ENCODE measurements at regions not wholly inside any gene's neighbourhood (a gene's known extent, or its start where the extent isn't known, plus 50 kb on each side); places are given as distances from the start of the nearest gene placed in this dataset.

DNA sequence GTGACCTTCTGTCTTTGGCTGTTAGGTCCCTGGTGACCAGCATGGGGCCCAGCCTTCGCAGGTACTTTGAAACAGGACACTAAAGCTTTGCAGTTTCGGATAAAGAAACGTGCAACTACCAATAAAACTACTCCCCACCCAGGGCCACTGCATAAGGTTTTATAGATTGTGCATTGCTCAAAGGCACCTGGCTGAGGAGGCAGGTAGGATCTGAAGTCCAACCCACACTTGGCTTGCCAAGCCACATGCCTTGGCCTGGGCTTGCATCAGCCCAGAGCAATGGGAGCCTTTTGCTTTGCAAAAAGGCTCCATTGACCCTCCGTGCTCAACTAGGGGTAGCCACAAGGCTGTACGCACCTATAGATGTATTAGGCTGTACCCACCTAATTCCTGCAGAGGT is 84.4 kb upstream of the SYT6 start:
- POLR2A ChIA-PET = no interaction called here
- peaks cover 2% of the 10 kb centered on the region; the same call in 1 of the 2 replicates for H3K27me3 ChIP-seq (ENCODE audit: control insufficient read depth, insufficient read depth, low read length)
- DNase-seq (ENCODE audit: low read depth) = no peak
- no peaks in the 10 kb centered on the region for H3K36me3 ChIP-seq (ENCODE audit: control insufficient read depth, insufficient read depth, low read length)
- TF ChIP-seq, protein P1, sequence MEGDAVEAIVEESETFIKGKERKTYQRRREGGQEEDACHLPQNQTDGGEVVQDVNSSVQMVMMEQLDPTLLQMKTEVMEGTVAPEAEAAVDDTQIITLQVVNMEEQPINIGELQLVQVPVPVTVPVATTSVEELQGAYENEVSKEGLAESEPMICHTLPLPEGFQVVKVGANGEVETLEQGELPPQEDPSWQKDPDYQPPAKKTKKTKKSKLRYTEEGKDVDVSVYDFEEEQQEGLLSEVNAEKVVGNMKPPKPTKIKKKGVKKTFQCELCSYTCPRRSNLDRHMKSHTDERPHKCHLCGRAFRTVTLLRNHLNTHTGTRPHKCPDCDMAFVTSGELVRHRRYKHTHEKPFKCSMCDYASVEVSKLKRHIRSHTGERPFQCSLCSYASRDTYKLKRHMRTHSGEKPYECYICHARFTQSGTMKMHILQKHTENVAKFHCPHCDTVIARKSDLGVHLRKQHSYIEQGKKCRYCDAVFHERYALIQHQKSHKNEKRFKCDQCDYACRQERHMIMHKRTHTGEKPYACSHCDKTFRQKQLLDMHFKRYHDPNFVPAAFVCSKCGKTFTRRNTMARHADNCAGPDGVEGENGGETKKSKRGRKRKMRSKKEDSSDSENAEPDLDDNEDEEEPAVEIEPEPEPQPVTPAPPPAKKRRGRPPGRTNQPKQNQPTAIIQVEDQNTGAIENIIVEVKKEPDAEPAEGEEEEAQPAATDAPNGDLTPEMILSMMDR (IDR thresholded peaks at IDR 0.05; ENCODE audit: insufficient read depth, low read depth, low read length) = no peak
- H3K4me3 ChIP-seq (ENCODE audit: low read depth, low read length) = no peak overlapping the region
- CTCF ChIA-PET = no interaction called here

- ChIA-PET CTCF (no interaction called here), POLR2A (no interaction called here)
- DNase-seq (ENCODE audit: low read depth) = no peak
- TF ChIP-seq, protein P1 (IDR thresholded peaks at IDR 0.05; ENCODE audit: insufficient read depth, low read depth, low read length) = no peak
- Histone ChIP-seq H3K4me3 (ENCODE audit: low read depth, low read length) (no peak overlapping the region), H3K36me3 (ENCODE audit: control insufficient read depth, insufficient read depth, low read length) (no peaks in the 10 kb centered on the region), H3K27me3 (ENCODE audit: control insufficient read depth, insufficient read depth, low read length) (peaks cover 2% of the 10 kb centered on the region; the same call in 1 of the 2 replicates)
Measured at GRCh38 chr1:114236517-114236916, 82.8 kb upstream of the SYT6 start.

DNA sequence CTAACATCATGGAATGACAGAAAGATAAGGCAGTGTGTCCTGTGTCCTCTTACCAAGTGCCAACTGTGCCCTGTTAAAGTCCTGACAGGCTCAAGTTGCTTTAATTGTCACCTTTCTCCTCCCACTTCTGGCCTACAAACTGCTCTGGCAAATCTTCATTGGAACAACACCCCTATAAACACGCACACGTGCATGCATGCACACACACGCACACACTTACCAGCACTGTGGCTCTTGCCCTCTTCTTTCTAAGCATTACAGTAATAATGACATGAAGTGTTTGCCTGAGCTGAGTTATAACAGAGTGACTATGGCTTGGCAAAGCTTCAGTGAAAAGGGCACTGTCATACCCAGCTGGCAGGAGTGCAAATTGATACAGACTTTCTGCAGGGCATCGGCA is 82.3 kb upstream of the SYT6 start:
- CTCF ChIA-PET = no interaction called here
- no peaks in the 10 kb centered on the region for H3K36me3 ChIP-seq (ENCODE audit: control insufficient read depth, insufficient read depth, low read length)
- no peak for DNase-seq (ENCODE audit: low read depth)
- H3K4me3 ChIP-seq (ENCODE audit: low read depth, low read length) = no peak overlapping the region
- H3K27me3 ChIP-seq (ENCODE audit: control insufficient read depth, insufficient read depth, low read length) = peaks cover 2% of the 10 kb centered on the region; the same call in 1 of the 2 replicates
- POLR2A ChIA-PET = no interaction called here
- TF ChIP-seq, protein P1 (IDR thresholded peaks at IDR 0.05; ENCODE audit: insufficient read depth, low read depth, low read length) = no peak

DNA sequence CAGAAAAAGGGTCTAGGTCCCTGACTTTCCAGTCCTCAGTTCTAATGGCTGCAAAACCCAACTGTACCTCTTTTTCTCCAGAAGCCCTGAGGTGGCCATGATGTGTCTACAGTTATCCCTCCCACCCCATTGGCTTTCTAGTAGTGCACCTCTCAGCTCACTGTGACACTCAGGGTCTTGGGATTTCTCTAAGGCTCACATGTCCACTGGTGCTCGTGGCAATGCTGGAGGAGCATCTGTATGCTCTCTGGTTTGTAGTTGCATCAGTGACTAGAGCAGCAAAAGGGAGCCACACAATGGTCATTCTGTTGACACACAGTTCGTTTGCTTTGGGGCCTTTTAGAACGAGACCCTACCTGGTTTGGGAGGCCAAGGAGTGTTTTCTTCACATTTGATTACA is 81.6 kb upstream of the SYT6 start:
- no peaks in the 10 kb centered on the region for H3K36me3 ChIP-seq (ENCODE audit: control insufficient read depth, insufficient read depth, low read length)
- peaks cover 2% of the 10 kb centered on the region; the same call in 1 of the 2 replicates for H3K27me3 ChIP-seq (ENCODE audit: control insufficient read depth, insufficient read depth, low read length)
- no peak overlapping the region for H3K4me3 ChIP-seq (ENCODE audit: low read depth, low read length)
- ChIA-PET CTCF (interaction anchor here (1.3 kb wide), 1 partner anchor 24 kb away, joined by 3 read pairs; no protein-coding TSS in a partner anchor), POLR2A (no interaction called here)
- TF ChIP-seq, protein P1 (IDR thresholded peaks at IDR 0.05; ENCODE audit: insufficient read depth, low read depth, low read length) = no peak
- no peak for DNase-seq (ENCODE audit: low read depth)

DNA sequence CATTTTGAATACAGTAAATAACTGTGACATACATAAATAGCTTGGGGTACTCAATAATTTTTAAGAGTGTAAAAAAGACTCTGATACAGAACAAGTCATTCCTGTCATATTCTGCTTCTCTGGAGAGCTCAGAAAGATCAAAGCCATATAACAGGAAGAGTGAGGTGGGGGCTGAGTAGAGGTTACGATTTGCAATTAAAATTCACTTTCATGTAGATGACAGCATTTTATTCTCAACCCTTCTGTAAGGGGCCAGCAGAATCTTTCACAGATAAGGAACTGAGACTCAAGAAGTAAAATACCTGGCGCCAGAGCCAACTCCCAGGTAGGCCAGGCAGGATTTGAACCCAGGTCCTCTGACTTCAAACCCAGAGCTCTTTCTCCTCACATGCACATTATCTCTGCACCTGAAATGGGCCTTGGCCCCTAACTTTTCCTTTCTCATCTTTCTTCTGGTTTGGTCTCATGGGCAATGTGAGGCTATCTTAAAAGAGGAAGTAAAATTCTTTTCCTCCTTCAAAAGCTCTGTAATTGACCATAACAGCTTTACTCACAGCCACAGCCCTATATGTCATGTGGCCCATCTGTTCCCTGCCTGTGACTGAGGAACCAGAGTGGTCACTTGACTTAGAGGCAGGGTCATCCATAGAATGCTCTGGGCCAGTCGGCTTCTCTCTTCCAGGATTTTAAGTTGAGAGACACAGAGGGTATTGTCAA is 80.9 kb upstream of the SYT6 start:
- TF ChIP-seq, protein P1 (IDR thresholded peaks at IDR 0.05; ENCODE audit: insufficient read depth, low read depth, low read length) = no peak
- no peak for DNase-seq (ENCODE audit: low read depth)
- ChIA-PET CTCF (interaction anchor here (0.6 to 1.3 kb wide), 2 partner anchors 23 to 437 kb away, joined by 3 read pairs; no protein-coding TSS in a partner anchor), POLR2A (interaction anchor here (0.6 kb wide), 1 partner anchor 11 kb away, joined by 3 read pairs; no protein-coding TSS in a partner anchor)
- Histone ChIP-seq H3K36me3 (ENCODE audit: control insufficient read depth, insufficient read depth, low read length) (no peaks in the 10 kb centered on the region), H3K4me3 (ENCODE audit: low read depth, low read length) (no peak overlapping the region), H3K27me3 (ENCODE audit: control insufficient read depth, insufficient read depth, low read length) (peaks cover 2% of the 10 kb centered on the region; the same call in 1 of the 2 replicates)

Data from BJ (cell line).